Embryonic facial prominence (tissue), 1 donor: ENCODE measurements at regions not wholly inside any gene's neighbourhood (a gene's known extent, or its start where the extent isn't known, plus 50 kb on each side); places are given as distances from the start of the nearest gene placed in this dataset.
"Not testable (repeated sequence)": the region's sequence is repeated elsewhere in the genome, so short reads cannot be mapped to it uniquely, and the experiment has no call there.

Experiments used
- DNase-seq: peaks from one replicate; pipeline ENCODE4 v3.0.0-alpha.2; 2016; ENCODE audit errors: extremely low spot score

DNA sequence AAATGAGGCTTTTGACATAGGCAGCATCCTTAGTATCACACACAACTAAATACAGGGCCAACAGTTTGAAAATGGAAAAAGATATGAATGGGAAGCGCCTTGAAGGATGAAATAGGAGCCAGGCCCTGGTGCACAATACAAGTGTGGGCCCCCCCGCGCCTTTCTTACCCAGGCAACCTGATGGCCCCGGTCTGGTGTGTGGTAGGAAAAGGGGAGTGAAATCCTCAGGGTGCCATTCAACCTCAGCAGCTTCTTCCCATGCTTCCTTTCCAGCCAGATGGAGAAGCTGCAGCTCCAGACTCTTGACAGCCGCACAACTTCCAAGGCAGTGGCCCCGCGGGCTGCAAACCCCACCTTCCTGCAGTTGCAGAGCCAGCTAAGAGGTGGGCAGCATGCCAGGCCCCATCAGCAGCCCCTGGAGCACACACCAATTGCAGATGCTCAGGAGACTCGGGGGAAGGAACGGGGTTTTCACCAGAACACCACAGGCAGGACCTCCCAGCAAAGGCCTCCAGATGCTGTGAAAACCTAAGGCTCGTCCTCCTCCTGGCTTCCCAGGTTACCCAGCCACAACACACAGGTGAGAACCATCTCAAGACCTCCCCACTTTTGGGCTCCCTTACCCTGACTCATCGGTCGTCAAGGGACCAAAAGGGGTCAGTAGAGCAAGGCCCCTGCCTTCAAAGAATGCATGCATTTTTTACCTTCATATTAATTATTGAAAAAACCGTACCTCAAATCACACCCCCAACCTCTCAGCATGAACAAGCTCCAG is 101.6 kb downstream of the CPN2 start:
- DNase-seq, result peak; percentile 43

DNA sequence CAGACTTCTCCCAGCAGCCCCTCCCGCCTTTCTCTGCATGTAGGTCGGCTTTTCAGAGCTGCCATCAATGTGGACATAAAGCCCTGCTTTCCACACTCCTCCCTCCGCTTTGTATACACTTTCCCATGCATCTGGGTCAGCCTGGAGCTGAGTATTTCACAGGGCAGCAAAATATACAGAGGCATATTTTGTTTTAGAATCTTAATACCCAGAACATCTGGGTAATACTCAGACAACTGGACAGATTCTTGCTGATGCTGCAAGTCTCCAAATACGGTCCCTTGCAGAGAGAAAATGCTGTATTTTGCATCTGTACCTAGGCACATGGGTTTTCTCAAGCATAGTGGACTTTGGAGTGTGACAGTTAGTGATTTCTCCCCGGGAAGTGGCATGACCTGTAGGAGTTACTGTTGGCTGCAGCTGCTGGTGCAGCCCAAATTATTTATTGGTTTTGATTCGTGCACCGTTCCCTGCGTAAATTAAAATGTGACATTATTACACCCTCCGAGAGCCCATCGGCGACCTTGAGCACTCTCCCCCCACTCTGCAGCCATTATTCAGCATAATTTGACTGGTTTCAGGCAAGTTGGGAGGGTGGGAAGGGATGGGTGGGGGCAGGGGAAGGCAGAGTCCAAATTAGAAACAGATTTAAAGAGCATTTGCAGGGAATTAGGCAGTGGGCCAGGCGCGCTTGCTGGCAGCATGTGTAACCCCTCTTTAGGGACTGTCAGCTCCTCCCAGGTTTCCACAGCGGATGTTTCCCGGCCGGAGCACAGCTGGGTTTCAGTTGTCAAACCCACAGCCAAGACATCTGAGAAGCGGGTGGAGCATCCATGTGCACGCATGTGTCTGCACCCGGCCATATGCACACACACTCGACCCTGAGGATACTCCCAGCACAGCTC is 100.8 kb downstream of the CPN2 start:
- DNase-seq, result peak; percentile 69

DNA sequence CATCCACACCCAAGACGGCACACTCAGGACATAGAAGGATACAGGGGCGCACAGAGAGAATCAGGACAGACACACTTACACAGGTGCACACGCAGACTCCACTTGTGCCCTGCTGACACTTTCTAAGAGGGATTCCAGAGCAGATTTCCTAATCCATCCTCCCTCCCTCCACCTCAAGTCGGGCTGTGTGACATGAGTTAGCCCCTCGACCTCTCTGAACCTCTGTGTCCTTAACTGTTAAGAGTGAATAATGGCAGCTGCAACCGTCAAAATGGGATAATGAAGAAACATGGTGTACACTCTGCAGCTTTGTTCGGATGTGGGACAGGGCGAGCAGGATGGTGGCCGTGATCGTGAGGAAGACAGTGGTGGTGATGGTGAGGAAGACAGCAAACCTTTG is 100.1 kb downstream of the CPN2 start:
- no peak for DNase-seq

DNA sequence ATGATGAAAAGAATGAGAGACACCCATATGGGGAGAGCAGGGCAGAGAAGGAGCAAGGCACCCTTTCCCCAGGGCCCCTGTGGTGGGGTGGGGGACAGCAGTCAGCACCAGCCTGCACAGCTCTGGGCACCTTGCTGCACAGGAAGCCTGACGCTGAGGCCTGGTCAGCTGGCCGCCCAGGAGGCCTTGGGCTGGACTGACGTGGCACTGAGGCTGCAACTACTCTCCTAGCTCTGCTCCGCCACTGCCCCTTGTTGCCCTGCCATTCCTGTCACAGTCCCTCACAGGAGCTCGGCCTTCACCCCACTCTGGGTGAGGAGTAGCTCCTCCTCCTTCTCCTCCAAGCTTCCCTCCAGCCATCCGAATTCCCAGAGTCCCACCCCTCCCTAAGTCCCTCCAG is 99.7 kb downstream of the CPN2 start:
- DNase-seq, result no peak

DNA sequence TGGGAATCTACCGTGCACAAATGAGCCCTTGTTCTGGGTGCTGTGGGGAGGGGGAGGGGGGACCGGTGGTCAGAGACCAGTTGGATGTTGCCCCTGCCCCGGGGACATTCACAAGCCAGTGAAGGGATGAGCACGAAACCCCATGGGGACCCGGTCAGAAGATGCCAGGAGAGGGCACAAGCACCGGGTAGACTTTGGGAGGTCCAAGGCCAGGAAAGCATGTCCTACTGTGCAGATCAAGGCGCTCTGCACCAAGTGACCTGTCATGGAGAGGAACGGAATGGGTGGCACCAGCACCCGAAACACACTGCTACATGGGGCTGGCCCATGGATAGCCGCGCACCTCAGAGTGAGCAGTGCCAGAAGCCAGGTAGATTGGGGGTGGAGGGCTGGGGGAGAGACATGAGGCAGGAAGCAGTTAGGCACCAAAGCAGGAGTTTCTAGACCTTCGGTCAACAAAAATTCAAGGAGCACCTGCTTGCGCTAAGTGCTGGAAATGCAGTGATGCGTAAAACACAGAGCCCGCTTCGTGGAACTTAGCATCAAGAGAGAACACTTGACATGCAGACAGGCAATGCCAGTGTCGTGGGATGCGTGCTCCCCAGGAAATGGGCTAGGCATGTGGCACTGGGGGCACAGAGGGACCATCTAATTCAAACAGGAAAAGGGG is 99.1 kb downstream of the CPN2 start:
- no peak for DNase-seq

DNA sequence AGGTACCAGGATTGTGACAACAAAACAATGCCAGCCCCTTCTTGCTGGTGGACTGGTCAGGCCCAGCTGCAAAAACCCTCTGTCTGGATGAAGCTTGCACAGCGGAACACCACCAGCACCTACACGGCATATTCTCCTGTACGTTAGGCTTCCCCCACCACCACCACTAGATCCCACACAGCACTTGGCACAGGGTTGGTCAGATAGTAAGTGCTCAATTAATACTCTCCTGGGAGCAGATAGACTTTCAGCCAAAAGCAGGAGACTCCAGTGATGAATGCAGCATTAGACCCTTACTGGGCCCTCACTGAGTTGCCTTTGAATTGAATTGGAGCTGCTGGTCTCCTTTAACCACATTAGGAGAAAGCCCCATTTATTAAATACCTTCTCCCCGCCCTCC is 97.9 kb downstream of the CPN2 start:
- no peak for DNase-seq

DNA sequence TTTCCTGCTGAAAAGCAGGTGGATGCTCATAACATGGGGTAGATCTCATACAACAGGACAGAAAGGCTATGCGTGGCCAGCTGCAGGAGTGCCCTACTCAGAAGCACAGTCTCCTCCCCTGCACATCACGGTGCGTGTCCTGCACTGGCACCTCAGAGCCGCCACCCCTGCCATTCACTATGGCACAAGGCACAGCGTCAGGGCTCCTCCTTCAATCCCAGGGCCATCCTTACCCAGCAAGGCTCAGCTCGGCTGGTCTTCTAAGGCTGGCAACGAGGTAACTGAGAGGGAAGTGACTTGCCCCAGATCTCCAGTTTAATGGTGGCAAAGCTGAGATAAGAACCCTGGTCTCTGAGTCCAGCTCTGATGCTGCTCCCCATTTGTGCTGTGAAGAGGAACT is 97.1 kb downstream of the CPN2 start:
- no peak for DNase-seq

DNA sequence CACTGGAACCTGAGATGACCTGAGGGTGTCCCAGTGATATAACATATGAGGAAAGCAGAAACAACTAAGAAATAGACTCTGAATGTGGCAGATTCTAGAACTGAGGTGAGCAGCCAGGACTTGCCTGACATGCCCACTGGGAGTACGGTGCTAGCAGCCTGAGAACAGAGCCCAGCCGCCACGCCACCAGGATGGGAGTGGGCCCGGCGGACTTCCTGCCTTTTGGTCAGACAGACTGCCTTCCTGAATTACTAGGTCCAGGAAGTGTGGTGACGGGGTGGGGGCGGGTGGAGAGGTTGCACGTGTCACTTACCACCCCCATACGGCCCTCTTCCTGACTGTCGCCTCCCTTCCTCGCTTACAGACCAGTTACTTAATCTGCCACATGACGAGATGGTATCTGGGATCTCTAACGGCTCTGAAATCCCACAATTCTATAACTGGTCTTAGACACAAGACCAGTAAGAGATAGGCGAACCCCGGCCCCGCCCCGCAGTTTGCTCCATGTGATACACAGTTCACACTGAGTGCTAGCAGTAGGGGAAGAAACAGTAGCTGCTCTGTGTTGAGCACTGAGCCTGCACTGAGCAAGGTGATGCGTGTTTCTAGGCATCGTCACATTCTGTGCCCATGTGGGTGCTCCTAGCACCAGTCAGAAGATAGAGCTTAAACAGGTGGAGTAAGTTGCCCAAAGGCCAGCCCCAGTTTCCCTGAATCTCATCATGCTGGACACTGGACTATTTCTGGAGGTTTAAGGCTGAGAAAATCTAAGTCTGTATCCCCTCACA is 95.7 kb downstream of the CPN2 start:
- DNase-seq, result no peak

DNA sequence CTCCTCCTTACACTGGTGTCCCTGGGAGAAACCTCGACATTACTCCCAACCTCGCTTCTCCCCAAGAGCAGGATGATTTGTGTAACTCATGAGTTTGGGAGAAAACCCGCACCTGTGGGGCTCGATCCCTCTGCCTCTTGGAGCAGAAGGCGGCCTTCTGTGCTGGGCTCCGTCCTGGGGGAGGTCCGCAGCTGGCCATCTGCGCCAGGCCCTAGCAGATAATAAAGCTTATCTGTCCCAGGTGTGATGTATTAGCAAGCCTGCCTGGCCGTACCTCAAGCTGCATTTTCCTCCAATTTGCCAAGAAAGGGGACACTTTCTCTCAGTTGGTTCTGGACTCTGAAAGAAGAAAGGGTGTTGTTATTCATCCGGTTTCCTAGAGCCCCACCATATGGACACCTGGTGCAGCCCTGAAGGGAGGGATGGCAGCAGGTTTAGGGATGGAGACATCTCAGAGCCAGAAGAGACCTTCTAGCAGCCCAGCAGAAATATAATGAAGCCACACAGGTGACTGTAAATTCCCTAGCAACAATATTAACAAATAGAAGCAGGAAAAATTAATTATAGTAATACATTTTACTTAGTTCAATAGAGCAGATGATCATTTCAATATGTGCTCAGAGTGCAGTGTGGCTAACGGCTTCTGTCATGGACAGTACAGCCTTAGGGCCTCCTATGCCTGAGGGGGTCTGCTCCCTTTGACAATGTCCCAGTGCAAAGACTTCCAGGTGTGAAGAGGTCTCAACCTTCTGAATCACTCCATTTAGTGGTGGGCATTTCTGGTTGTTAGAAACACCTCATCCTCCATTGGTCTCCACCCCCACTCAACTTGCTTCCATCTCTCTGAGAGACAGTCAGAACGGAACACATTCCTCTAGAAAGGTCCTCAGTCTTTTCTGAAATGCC is 94.8 kb downstream of the CPN2 start:
- no peak for DNase-seq

DNA sequence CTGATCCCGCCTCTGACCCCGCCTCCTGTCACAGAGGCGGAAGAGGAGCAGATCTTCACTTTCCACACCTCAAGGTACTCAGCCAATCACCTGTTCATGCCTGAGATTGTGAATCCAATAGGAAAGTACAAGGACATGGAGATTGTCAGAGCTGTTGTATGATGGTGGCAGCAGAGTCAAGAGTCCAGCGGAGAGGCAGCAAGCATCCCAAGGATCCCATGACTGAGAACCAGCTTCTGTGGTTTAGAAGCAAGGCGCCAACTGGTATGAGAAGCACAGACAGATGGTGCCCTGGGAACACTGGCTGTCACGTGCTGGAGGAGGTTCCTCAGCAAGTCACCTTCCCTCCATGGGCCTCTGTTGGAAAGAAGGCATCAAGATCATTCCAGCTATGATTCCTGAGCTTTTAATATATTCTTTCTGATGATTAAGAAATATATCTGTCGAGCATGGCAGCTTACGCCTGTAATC is 93.9 kb downstream of the CPN2 start:
- no peak for DNase-seq

DNA sequence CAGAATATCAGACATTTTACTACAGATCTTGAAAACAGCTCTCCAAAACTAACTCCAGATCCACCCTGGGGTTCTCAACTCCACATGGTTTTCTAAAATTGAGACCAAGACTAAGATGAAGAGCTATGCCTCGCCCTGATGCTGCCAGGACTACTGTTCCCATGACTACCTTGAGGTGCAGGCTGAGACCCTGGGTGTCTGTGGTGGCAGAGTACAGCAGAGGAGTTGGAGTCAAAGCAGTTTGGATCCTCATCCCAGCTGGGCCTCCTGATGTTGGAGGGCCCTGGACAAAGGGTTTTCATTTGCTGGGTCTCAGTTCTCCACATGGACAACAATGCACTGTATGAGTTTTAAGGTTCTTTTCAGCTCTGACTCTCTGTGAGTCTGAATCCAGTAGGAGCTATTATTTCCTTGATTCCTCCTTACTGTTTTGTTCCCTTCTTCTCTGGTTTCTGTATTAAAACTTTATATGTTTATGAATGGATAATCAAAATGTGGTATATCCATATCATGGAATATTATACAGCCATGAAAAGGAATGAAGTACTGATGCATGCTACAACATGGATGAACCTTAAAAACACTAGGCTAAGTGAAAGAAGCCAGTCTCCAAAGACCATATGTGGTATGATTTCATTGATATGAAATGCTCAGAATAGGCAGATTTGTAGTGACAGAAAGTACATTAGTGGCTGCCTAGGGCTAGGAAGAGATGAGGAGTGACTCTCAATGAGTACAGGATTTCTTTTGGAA is 93.0 kb downstream of the CPN2 start:
- DNase-seq, result no peak

DNA sequence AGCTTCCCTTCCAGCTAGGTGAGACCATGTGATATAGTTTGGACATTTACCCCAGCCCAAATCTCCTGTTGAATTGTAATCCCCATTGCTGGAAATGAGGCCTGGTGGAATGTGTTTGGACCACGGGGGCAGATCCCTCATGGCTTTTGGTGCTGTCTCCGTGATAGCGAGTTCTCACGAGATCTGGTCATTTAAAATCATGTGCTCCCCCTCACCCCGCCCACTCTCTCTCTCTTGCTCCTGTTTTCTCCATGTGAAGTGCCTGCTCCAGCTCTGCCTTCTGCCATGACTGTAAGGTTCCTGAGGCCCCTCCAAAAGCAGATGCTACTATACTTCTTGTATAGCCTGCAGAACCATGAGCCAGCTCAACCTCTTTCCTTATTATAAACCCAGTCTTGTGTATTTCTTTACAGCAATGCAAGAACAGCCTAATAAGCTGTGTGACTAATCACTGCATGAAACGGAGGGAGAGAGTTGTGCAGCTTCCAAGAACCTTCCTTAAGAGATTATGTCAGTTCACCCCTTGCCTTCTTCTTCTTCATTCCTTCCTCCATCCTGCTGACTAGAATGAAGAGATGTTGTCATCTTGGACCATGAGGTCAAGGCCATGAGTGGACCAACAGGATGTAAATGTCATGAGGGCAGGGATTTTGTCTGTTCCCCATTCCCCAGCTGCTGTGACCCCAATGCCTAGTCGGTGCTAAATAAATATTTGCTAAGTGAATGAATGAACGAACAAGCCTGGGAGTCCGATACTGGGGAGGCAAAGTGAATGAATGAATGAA is 91.0 kb downstream of the CPN2 start:
- no peak for DNase-seq

DNA sequence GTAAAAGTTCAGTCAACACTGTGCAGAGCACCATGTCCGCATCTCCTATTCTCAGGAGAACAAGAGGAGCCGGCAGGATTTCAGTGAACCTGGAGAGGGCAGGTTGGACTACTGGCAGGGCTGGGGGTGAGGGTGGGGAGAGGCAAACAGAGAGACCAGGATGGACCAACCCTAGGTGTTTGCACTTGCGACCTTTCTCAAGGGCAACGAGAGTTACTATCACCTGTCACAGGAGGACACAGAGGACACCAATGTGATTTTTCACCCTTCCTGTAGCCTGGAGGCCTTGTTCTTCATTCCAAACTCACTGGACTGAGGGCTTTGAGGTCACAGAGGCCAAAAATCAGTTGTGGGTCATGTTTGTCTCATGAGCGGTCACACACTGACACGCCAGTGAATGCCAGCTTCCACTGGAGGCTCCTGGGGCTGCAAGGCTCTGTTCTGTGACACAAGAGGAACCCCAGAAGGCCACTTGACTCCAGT is 89.5 kb downstream of the CPN2 start:
- no peak for DNase-seq

DNA sequence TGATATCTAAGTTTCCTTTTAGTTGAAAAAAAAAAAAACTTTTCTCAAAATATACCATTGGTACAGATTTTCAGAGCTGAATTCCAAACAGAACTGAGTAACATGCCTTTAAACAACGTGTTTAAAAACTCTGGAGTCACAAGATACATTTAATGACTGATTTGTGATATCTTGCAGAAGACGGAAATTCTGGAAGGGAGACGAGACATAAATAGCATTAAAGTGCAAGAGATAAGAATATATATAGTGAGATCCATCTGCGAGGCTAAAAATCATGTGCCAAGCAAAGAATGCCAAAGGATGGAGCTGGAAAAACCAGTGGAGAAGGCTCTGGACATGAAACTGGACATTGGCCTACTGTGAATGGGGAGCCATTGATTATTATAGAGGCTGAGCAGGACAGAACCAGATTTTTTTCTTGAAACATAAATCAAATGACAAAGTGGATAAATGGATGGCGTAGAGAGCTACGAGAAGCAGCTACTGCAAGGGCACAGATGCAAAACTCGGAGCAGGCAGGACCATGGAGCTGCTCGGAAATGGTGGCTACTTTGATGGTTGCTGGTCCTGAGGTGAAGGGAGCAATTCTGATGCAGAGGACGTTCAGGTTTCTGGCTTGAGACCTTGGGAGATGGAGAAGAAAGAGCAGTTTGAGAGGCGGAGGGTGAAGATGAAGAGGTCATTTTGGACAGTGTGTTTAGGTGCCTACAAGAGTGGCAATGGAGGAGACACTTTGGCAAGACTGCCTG is 88.8 kb downstream of the CPN2 start:
- no peak for DNase-seq

DNA sequence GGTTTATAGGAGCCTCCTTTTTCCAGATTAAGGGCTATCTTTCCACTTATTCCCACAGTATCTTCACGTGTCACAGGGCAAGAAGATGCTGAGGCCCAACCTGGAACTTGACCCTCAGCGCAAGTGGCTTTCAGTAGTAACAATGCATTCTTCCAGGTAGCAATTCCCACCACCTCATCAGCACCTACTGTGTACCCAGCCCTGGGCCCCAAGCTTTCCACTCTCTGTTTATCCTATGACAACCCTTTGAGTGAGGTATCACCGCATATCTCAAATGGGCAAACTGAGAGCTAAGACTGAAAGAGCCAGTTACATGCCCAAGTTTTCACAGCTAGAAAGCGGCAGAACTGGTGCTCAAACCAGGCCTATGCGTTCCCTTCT is 88.2 kb downstream of the CPN2 start:
- no peak for DNase-seq

DNA sequence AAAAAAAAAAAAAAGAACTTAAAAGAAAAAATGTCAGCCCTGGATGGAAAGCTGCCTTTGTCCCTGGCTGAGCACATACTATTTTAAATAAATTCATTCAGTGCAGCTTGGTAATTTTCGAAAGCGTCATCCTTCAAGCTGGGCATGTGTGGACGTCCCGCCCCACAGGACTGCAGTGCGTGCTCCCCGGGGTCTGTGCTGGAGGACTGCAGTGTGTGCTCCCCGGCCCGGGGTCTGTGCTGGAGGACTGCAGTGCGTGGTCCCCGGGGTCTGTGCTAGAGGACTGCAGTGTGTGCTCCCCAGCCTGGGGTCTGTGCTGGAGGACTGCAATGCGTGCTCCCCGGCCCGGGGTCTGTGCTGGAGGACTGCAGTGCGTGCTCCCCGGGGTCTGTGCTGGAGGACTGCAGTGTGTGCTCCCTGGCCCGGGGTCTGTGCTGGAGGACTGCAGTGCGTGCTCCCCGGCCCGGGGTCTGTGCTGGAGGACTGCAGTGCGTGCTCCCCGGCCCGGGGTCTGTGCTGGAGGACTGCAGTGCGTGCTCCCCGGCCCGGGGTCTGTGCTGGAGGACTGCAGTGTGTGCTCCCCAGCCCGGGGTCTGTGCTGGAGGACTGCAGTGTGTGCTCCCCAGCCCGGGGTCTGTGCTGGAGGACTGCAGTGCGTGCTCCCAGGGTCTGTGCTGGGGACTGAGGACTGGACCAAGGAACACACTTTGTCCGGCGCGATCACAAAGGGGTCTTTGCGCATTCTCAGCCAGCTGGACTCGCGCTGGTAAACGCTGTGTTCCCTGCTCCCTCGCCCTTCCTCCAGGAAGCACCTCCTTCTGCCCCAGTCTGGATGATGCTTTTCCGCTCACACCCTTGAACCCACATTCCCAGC is 86.3 kb downstream of the CPN2 start:
- DNase-seq, result not testable (repeated sequence)

DNA sequence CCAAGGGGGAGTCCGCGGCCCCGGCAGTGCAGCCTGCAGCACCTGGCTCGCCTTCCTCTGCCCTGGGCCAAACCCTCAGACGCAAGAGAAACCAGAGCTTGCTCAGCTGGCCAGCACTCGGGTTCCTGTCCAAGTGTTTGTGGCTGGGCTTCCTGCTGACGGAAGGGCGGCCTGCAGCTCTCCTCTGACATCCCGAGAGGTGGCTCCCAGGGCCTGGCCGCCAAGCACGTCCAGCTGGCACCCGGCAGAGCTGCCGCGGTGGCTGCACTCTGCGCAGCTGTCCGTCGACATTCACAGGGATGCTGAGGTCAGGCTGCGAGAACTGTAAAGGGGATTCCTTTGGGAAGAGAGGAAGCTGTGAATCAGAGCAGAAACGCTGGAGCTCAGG is 85.6 kb downstream of the CPN2 start:
- DNase-seq, result no peak
